K562 (cell line): ENCODE measurements at regions not wholly inside any gene's neighbourhood (a gene's known extent, or its start where the extent isn't known, plus 50 kb on each side); places are given as distances from the start of the nearest gene placed in this dataset.

Source experiments
- GTF2E2 ChIP-seq: fragments of 200-800 bp; sonication (Bioruptor generic); IDR thresholded peaks from 2 replicates; pipeline ENCODE4 v1.6.1; 2016; ENCODE audit warnings: missing genetic modification characterization, missing compliant biosample characterization
- ID3 ChIP-seq, 2 experiments: fragments of 250-450 bp in 1 of 2; fragments of 450-650 bp in 1 of 2; sonication (Bioruptor Pico) in 1 of 2; IDR thresholded peaks; 2 replicates each; pipeline versions ENCODE4 v1.6.1 to v1.8.0; 2016 to 2021; ENCODE audit warnings: mild to moderate bottlenecking in 2 of 2, moderate library complexity in 2 of 2, missing compliant biosample characterization in 1 of 2, missing genetic modification characterization in 1 of 2
- NR3C1 ChIP-seq: sonication (generic); formaldehyde crosslinking; IDR thresholded peaks from 2 replicates; pipeline ENCODE4 v1.8.1; 2022; ENCODE audit warnings: missing genetic modification reagents
- PPARD ChIP-seq: fragments of 250-450 bp; sonication (Bioruptor Pico); IDR thresholded peaks from 2 replicates; pipeline ENCODE4 v1.8.0; 2022; ENCODE audit warnings: inconsistent platforms, mild to moderate bottlenecking, moderate library complexity
- RERE ChIP-seq: sonication (generic); formaldehyde crosslinking; IDR thresholded peaks from 2 replicates; pipeline ENCODE4 v1.8.0; 2023; ENCODE audit warnings: missing genetic modification reagents, mild to moderate bottlenecking, borderline replicate concordance
- SETDB1 ChIP-seq: IDR thresholded peaks from one replicate; pipeline ENCODE4 v1.6.1; 2012; ENCODE audit warnings: low read length, control low read depth, inconsistent platforms
- ZNF354B ChIP-seq: fragments of 250-450 bp; sonication (Bioruptor Pico); IDR thresholded peaks from 2 replicates; pipeline ENCODE4 v1.4.0; 2020

GRCh38 chr7:51867117-51867516 is 550.5 kb upstream of the COBL start (continued):
- TF ChIP-seq RERE (CRISPR knock-in tag) (no peak), GTF2E2 (tag) (no peak), ID3 (CRISPR knock-in tag; IDR thresholded peaks at IDR 0.05) (no peak), ID3 (tag; IDR thresholded peaks at IDR 0.05) (no peak), ZNF354B (CRISPR knock-in tag) (no peak), NR3C1 (no peak), PPARD (no peak), SETDB1 (no peak)
